Ishikawa (cell line): ENCODE measurements at regions not wholly inside any gene's neighbourhood (a gene's known extent, or its start where the extent isn't known, plus 50 kb on each side); places are given as distances from the start of the nearest gene placed in this dataset.

Experiments
- CEBPB ChIP-seq: IDR thresholded peaks from 2 replicates; pipeline ENCODE4 v1.6.1; 2012
- CREB1 ChIP-seq: IDR thresholded peaks from 2 replicates; pipeline ENCODE4 v1.6.1; 2012; ENCODE audit warnings: low read depth
- EGR1 ChIP-seq: IDR thresholded peaks from 2 replicates; pipeline ENCODE4 v1.6.1; 2012
- EP300 ChIP-seq: IDR thresholded peaks from 2 replicates; pipeline ENCODE4 v1.6.1; 2012; ENCODE audit warnings: borderline replicate concordance
- FOXM1 ChIP-seq: IDR thresholded peaks from 2 replicates; pipeline ENCODE4 v1.6.1; 2012; ENCODE audit warnings: low read depth, borderline replicate concordance
- MAX ChIP-seq: IDR thresholded peaks from 2 replicates; pipeline ENCODE4 v1.6.1; 2012
- NFIC ChIP-seq: IDR thresholded peaks from 2 replicates; pipeline ENCODE4 v1.6.1; 2012
- RAD21 ChIP-seq: IDR thresholded peaks from 2 replicates; pipeline ENCODE4 v1.6.1; 2012; ENCODE audit warnings: low read depth
- REST ChIP-seq: IDR thresholded peaks from 2 replicates; pipeline ENCODE4 v1.6.1; 2012; ENCODE audit warnings: low read depth, mild to moderate bottlenecking
- TAF1 ChIP-seq: IDR thresholded peaks from 2 replicates; pipeline ENCODE4 v1.6.1; 2012; ENCODE audit warnings: low read depth, mild to moderate bottlenecking
- TCF12 ChIP-seq: IDR thresholded peaks from 2 replicates; pipeline ENCODE4 v1.6.1; 2012; ENCODE audit warnings: low read depth
- TEAD4 ChIP-seq: IDR thresholded peaks from 2 replicates; pipeline ENCODE4 v1.6.1; 2012
- USF1 ChIP-seq: IDR thresholded peaks from 2 replicates; pipeline ENCODE4 v1.6.1; 2012
- YY1 ChIP-seq: IDR thresholded peaks from 2 replicates; pipeline ENCODE4 v1.6.1; 2012; ENCODE audit warnings: low read depth
- ZBTB7A ChIP-seq: IDR thresholded peaks from 2 replicates; pipeline ENCODE4 v1.6.1; 2012; ENCODE audit warnings: low read depth

GRCh38 chr9:99416007-99416406, 193.9 kb downstream of the SEC61B start:
- TF ChIP-seq YY1 (no peak), NFIC (no peak), REST (no peak), TAF1 (no peak), RAD21 (no peak), TEAD4 (no peak)

GRCh38 chr9:99419070-99419469, 197.0 kb downstream of the SEC61B start:
- TF ChIP-seq USF1 (no peak), CREB1 (no peak), NFIC (no peak), TEAD4 (no peak), TAF1 (no peak), EGR1 (no peak), CEBPB (no peak), TCF12 (no peak), EP300 (no peak), YY1 (no peak), FOXM1 (no peak), MAX (no peak), ZBTB7A (no peak), REST (no peak), RAD21 (no peak)

- TF ChIP-seq ZBTB7A (no peak), USF1 (no peak), EGR1 (no peak), NFIC (no peak)
These were observed 199.3 kb downstream of the SEC61B start for GRCh38 chr9:99421369-99421768.

- no peak for TF ChIP-seq TAF1
- TF ChIP-seq EP300 = no peak
- no peak for TF ChIP-seq USF1
- TF ChIP-seq YY1 = no peak
- TF ChIP-seq RAD21 = no peak
- no peak for TF ChIP-seq TCF12
- TF ChIP-seq REST = no peak
- TF ChIP-seq CREB1 = no peak
- no peak for TF ChIP-seq NFIC
- TF ChIP-seq EGR1 = no peak
- TF ChIP-seq MAX = no peak
- TF ChIP-seq TEAD4 = no peak
- TF ChIP-seq ZBTB7A = no peak
- TF ChIP-seq FOXM1 = no peak
- no peak for TF ChIP-seq CEBPB
These were observed 203.0 kb downstream of the SEC61B start for GRCh38 chr9:99425124-99425523.
